Pancreas (tissue), 10 donors: ENCODE measurements at regions not wholly inside any gene's neighbourhood (a gene's known extent, or its start where the extent isn't known, plus 50 kb on each side); places are given as distances from the start of the nearest gene placed in this dataset.

Experiments used
- ATAC-seq, 4 donors: fragments of 200-7000 bp; cut with Tn5 transposase; one replicate each; pipeline versions ENCODE4 v1.8.0 to v1.9.1; 2020; ENCODE audit warnings: mild to moderate bottlenecking in 4 of 4, moderate library complexity in 4 of 4
- DNase-seq, 6 donors: peaks; one replicate each; pipeline ENCODE4 v3.0.0-alpha.2; 2020
- FAIRE-seq: peaks from 2 replicates; lab custom pipeline; 2012; peaks lifted over from hg19 to GRCh38; lab: Jason Lieb, UNC
- H3K27ac ChIP-seq, 4 donors: fragments of 200-600 bp; sonication (generic); 1 replicate in 3 of 4; 2 replicates in 1 of 4; pipeline versions ENCODE4 v1.5.0 to v1.8.0; 2020
- H3K27me3 ChIP-seq, 4 donors: fragments of 200-600 bp; one replicate each; pipeline ENCODE4 v1.8.0; 2021
- H3K36me3 ChIP-seq, 3 donors: fragments of 200-600 bp; sonication (generic) in 1 of 3; one replicate each; pipeline versions ENCODE4 v1.5.0 to v1.8.0; 2020 to 2021
- H3K4me1 ChIP-seq, 3 donors: fragments of 200-600 bp; one replicate each; pipeline ENCODE4 v1.8.0; 2021
- H3K4me3 ChIP-seq, 4 donors: fragments of 200-600 bp; sonication (generic) in 2 of 4; one replicate each; pipeline versions ENCODE4 v1.5.0 to v1.8.0; 2020 to 2021
- H3K9me3 ChIP-seq, 4 donors: fragments of 200-600 bp; one replicate each; pipeline ENCODE4 v1.8.0; 2021
- WGBS, 2 donors: extraction: QIAGEN DNeasy Blood & Tissue Kit; methylation state at CpG; one replicate each; pipeline ENCODE4 v1.1.7; 2013; 5-methylcytosine and 5-hydroxymethylcytosine counted together
- intact Hi-C, 3 donors: fragments of 100-400 bp; cut with DNase I; formaldehyde crosslinking; loops; one replicate each; pipeline versions ENCODE4 v1.11.1 to v1.14.2; 2022
- TF ChIP-seq, protein P1 (sequence below), 4 donors: fragments of 200-600 bp; sonication (generic) in 3 of 4; IDR thresholded peaks; one replicate each; pipeline versions ENCODE4 v1.5.0 to v1.8.0; 2021; ENCODE audit warnings: antibody characterized with exemption in 4 of 4
- donor health status: healthy with polysubstance abuse.
- donor health status: DM: no; HTN: no; CAD: no; lungs with moderate emphysema.
- donor health status: DM: no; HTN: no; CAD: no.
- donor health status: control.
- donor health status: control.
- donor health status: Bipolar disorder and iron deficiency.
- donor health status: DM: yes; HTN: yes; CAD: no.
- donor health status: DM: no; HTN: no; CAD: no.
- donor health status: DM: no; HTN: no; CAD: no.
- donor health status: DM: yes; HTN: yes; CAD: no.

DNA sequence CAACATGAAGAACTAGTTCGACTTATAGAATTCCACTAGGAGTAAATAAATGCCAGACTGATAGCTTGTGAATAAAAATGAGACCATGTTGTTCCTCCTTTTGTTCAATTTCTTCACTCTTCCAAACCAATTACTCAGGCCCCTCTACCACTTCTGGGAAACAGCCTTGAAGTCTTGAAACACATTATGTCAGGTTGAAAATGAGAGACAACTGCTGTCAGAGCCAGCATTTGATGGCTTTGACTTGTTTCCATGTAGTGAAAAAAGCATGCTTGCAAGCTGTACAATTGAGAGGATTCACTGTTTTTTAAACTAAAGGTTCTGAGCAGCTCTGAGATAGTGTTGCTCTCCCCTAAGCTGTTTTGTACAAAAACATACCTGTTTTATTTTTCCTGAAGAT, 337.1 kb upstream of the SGCD start:
- no peaks in the 10 kb centered on the region for H3K36me3 ChIP-seq
- H3K27me3 ChIP-seq: no peaks in the 10 kb centered on the region
- intact Hi-C loops: no loop called here
- H3K27ac ChIP-seq: no peak overlapping the region
- FAIRE-seq (no peak), DNase-seq (no peak), ATAC-seq (no peak)
- H3K9me3 ChIP-seq: no peaks in the 10 kb centered on the region
- TF ChIP-seq, protein P1, sequence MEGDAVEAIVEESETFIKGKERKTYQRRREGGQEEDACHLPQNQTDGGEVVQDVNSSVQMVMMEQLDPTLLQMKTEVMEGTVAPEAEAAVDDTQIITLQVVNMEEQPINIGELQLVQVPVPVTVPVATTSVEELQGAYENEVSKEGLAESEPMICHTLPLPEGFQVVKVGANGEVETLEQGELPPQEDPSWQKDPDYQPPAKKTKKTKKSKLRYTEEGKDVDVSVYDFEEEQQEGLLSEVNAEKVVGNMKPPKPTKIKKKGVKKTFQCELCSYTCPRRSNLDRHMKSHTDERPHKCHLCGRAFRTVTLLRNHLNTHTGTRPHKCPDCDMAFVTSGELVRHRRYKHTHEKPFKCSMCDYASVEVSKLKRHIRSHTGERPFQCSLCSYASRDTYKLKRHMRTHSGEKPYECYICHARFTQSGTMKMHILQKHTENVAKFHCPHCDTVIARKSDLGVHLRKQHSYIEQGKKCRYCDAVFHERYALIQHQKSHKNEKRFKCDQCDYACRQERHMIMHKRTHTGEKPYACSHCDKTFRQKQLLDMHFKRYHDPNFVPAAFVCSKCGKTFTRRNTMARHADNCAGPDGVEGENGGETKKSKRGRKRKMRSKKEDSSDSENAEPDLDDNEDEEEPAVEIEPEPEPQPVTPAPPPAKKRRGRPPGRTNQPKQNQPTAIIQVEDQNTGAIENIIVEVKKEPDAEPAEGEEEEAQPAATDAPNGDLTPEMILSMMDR (IDR thresholded peaks at IDR 0.05): no peak
- no peaks in the 10 kb centered on the region for H3K4me1 ChIP-seq
- no peak overlapping the region for H3K4me3 ChIP-seq
- 36 to 47% methylated on average over 1 of the region's 1 CpG for WGBS, 2 donors

DNA sequence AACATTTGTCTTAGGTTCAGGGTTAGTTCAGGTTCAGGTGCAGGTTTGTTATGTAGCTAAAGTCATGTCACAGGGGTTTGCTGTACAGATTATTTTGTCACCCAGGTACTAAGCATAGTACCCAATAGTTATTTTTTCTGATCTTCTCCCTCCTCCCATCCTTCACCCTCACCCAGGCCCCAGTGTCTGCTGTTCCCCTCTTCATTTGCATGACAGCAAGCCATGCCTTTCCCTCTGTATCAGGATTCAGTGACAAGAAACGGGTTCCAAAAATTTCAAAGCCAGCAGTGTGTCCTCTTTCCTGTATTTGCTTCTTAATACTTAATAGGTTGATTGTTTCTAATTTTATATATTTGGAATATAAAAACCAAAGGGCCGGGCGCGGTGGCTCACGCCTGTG, 330.8 kb upstream of the SGCD start:
- 79 to 92% methylated on average over 5 of the region's 5 CpGs for WGBS, 2 donors
- H3K9me3 ChIP-seq: no peaks in the 10 kb centered on the region
- DNase-seq: no peak
- H3K4me1 ChIP-seq: no peaks in the 10 kb centered on the region
- no peaks in the 10 kb centered on the region for H3K27me3 ChIP-seq
- intact Hi-C loops: no loop called here
- H3K4me3 ChIP-seq: no peak overlapping the region
- FAIRE-seq: no peak
- no peak for ATAC-seq
- H3K36me3 ChIP-seq: no peaks in the 10 kb centered on the region
- TF ChIP-seq, protein P1 (IDR thresholded peaks at IDR 0.05): no peak
- H3K27ac ChIP-seq: no peak overlapping the region

DNA sequence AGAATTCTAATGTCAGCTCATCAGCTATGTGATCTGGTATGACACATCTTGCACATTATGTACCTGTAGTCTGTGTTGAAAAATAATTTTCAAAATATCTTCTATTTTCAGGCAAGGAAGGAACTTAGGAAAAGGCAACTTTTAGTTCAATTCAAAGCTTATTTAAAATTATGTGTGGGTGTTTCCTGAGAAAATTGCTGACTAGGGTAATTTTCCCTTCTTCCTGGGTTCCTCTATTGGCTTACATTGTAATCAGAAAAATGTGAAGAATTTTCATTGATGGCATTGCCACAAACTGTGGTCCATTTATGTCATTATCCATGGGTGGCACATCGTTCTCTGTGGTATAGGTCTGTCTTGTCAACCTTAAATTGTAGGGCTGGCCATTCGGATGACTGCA, 328.7 kb upstream of the SGCD start:
- H3K36me3 ChIP-seq: no peaks in the 10 kb centered on the region
- ATAC-seq: no peak
- H3K27me3 ChIP-seq: no peaks in the 10 kb centered on the region
- no peak overlapping the region for H3K27ac ChIP-seq
- H3K9me3 ChIP-seq: no peaks in the 10 kb centered on the region
- H3K4me1 ChIP-seq: no peaks in the 10 kb centered on the region
- TF ChIP-seq, protein P1 (IDR thresholded peaks at IDR 0.05): no peak
- DNase-seq: no peak
- FAIRE-seq: no peak
- 62 to 72% methylated on average over 2 of the region's 2 CpGs for WGBS, 2 donors
- no peak overlapping the region for H3K4me3 ChIP-seq
- intact Hi-C loops: no loop called here

DNA sequence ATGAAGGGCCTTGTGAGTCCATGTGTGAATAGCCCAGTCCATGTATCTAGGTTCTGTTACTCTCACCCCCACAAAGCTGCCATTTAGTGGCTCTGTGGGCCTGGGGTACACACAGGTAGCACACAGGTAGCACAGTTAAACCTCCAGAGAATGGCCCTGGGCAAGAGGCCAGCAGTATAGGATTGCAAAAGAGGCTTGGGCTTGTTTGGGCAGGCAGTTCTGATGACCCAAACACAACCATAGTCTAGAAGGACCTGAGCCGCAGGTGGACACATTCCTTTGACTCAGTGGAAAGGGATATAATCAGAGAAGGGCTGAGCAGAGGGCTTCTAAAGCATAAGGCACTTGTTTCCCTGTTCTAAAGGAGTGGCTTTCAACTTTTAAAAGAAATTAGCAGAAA, 326.8 kb upstream of the SGCD start:
- TF ChIP-seq, protein P1 (IDR thresholded peaks at IDR 0.05): no peak
- no peaks in the 10 kb centered on the region for H3K27me3 ChIP-seq
- no peaks in the 10 kb centered on the region for H3K36me3 ChIP-seq
- ATAC-seq (no peak), FAIRE-seq (no peak), DNase-seq (no peak)
- 83 to 93% methylated on average over 1 of the region's 1 CpG for WGBS, 2 donors
- no peaks in the 10 kb centered on the region for H3K9me3 ChIP-seq
- H3K27ac ChIP-seq: no peak overlapping the region
- no peak overlapping the region for H3K4me3 ChIP-seq
- intact Hi-C loops: no loop called here
- no peaks in the 10 kb centered on the region for H3K4me1 ChIP-seq

DNA sequence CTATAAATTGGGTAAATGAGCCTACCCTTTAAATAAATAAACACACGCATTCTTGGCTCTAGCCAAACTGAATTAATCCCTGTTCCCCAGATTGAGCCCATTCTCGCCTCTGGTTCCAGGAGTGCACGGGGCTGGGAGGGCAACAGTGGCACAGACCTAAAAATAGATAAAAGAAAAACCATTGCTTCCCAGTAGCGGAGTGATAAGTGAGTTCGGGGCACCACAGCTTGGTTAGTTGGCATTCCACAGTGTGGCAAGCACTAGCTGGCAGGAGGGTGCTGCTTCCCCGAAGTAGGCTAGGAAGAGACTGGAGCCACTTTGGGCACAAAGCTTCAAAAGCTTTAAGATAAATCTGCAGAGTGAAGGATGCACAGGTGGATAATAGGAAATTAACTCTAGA, 322.2 kb upstream of the SGCD start:
- ATAC-seq: no peak
- no peaks in the 10 kb centered on the region for H3K27me3 ChIP-seq
- H3K27ac ChIP-seq: no peak overlapping the region
- intact Hi-C loops: no loop called here
- WGBS, 2 donors: 69 to 81% methylated on average over 6 of the region's 6 CpGs
- H3K36me3 ChIP-seq: no peaks in the 10 kb centered on the region
- TF ChIP-seq, protein P1 (IDR thresholded peaks at IDR 0.05): no peak
- no peaks in the 10 kb centered on the region for H3K4me1 ChIP-seq
- H3K9me3 ChIP-seq: no peaks in the 10 kb centered on the region
- DNase-seq: no peak
- no peak for FAIRE-seq
- no peak overlapping the region for H3K4me3 ChIP-seq
